D721Med (cell line): ENCODE measurements at regions not wholly inside any gene's neighbourhood (a gene's known extent, or its start where the extent isn't known, plus 50 kb on each side); places are given as distances from the start of the nearest gene placed in this dataset.

Experiments
- DNase-seq: peaks from one replicate; pipeline ENCODE4 v3.0.0; 2011; ENCODE audit warnings: low spot score; ENCODE audit not compliant: insufficient read length
- FAIRE-seq: peaks from 2 replicates; lab custom pipeline; 2011; peaks lifted over from hg19 to GRCh38; lab: Jason Lieb, UNC
- TF ChIP-seq, protein P1 (sequence below): IDR thresholded peaks from 2 replicates; pipeline ENCODE4 v1.5.1; 2012; ENCODE audit warnings: mild to moderate bottlenecking, control low read depth; ENCODE audit not compliant: insufficient read depth; ENCODE audit errors: missing control alignments

DNA sequence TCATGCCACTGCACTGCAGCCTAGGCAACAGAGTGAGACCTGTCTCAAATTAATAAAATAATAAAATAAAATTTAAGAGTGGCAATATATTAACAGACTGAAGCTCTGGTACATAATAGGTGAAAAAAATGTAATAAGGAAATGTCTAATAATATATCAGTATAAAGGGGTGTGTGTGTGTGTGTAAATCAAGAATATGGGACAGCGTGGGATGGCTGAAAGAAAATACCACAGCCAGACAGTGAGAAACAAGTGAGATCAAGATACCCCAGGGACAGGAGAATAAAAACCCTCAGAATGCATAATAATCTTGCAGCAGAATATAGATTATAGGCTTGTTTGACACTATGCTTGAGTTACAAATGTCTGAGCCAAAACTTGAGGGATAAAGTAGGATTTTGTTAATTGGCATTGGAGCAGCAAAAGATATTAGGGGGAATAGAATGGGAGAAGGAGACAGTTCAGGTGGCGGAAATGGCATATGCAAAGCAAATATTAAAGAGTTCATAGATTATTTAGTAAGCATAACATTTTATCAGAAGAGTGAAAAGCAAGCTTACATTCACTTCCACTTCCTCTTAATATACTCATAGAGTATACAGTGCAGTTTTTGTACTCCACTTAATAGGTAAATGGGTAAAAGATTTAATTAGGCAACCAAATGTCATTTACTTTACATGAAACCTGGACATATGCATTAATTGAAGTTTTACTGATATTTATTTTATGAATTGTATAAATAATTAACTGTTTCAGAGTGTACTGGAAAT lies 398.5 kb upstream of the GJE1 start:
- DNase-seq (no peak), FAIRE-seq (no peak)
- TF ChIP-seq, protein P1, sequence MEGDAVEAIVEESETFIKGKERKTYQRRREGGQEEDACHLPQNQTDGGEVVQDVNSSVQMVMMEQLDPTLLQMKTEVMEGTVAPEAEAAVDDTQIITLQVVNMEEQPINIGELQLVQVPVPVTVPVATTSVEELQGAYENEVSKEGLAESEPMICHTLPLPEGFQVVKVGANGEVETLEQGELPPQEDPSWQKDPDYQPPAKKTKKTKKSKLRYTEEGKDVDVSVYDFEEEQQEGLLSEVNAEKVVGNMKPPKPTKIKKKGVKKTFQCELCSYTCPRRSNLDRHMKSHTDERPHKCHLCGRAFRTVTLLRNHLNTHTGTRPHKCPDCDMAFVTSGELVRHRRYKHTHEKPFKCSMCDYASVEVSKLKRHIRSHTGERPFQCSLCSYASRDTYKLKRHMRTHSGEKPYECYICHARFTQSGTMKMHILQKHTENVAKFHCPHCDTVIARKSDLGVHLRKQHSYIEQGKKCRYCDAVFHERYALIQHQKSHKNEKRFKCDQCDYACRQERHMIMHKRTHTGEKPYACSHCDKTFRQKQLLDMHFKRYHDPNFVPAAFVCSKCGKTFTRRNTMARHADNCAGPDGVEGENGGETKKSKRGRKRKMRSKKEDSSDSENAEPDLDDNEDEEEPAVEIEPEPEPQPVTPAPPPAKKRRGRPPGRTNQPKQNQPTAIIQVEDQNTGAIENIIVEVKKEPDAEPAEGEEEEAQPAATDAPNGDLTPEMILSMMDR = no peak

DNA sequence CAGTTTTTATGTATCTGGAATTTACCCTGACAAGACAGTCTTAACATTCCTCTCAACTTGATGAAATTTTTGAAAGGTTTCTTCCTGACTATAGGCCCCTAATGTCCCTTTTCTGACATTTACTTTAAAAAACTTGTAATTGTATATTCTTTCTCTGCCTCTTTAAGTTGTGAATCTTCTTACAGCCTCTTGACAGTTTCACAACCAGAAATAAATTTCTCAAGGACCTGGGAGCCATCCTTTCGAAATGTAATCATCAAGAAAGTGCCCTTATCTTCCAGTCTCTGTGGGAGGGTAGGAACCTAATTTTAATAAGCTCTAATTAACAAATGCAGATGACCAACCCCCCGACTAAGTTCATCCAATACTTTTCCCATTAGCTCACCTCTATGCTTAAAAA lies 403.6 kb upstream of the GJE1 start:
- FAIRE-seq (no peak), DNase-seq (no peak)
- TF ChIP-seq, protein P1 = no peak

DNA sequence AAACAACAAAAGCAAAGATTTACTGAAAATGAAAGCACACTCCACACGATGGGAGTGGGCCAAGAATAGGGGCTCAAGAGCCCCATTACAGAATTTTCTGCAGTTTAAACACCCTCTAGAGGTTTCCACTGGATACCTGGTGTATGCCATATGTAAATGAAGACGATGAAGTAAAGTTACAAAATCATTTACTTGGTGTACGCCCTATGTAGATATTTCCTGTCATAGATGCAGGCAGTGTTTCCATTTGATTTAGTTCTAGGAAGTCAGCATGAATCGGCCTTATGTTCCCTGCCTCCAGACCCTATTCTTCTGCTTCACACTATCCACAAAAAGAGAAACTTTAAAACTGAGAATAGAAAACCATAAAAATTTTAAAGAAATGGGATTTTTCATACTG lies 404.4 kb upstream of the GJE1 start:
- FAIRE-seq (peak; percentile 16), DNase-seq (no peak)

DNA sequence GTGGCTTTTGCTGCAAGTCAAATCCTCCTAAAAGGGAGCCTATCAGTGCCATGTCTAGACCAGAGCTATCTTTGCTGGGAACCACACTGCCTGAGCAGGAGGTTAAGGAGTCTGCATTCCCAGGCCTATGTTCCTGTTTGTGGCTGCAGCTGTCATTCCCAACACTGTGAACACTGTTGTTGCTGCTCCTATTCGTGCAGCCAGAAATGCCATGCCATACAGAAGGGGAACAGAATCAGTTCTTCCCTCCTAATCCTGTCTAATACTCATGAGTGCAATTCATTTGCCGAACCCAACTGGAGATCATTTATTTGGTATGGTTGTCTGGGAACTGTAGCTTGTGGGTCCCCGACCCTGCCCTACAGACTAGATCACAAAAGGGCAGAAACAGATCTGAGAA lies 406.5 kb upstream of the GJE1 start:
- DNase-seq (no peak), FAIRE-seq (no peak)
- TF ChIP-seq, protein P1 = no peak

More for the DNA sequence above, 404.4 kb upstream of the GJE1 start:
- TF ChIP-seq, protein P1 = no peak

DNA sequence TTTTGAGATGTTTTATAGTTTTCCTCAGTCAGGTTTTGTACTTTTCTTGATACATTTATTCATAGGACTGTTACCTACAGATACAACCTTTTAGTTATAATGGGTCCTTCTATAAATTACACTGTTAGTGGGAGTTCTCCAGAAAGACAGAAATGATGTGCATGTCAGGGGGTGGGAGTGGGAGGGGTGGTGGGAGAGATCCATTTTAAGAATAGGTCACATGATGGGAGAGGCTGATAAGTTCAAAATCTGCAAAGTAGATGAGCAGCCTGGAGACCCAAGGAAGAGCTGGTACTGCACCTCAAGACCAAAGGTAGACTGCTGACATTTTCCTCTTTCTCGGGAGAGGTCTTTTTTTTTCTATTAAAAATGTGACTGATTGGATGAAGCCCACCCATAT lies 408.0 kb upstream of the GJE1 start:
- DNase-seq (no peak), FAIRE-seq (no peak)
- TF ChIP-seq, protein P1 = no peak

DNA sequence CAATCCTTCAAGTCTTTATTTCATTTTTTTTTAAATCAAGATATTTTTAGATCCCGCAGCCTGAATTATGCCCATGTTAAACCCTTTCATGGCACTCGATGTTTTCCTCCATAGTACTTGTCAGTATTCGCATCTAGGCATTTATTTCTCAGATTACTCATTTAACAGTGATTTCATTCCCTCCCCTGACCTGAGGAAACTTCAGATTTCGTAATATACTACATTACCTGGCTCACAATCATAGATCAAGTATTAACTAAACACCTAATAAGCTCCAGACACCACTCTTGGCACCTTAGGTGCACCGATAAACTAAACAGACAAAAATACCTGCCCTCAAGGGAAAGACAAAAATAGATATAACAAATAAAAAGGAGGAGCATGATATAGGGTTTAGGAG lies 413.2 kb upstream of the GJE1 start:
- no peak for DNase-seq
- TF ChIP-seq, protein P1 = no peak
- no peak for FAIRE-seq

DNA sequence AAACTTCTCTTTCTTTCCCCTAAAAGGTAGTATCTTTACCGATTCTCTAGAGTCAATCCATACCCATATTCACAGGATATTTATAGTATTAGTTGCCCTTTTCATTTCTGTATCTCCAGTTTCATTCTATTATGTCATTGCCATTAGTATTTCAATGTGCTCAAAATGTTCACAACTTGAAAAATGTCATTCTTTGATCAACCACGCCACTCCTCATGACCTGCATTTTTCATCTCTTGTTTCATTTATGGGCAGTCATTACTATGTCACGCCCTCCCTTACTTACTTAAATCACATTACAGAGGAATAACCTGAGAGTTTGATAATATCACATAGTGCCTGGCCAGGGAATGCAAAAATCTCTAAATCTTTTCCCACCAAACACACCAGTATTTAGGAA lies 427.3 kb upstream of the GJE1 start:
- TF ChIP-seq, protein P1 = no peak
- DNase-seq (no peak), FAIRE-seq (no peak)
